ENCODE measurements at regions not wholly inside any gene's neighbourhood (a gene's known extent, or its start where the extent isn't known, plus 50 kb on each side); places are given as distances from the start of the nearest gene placed in this dataset.

DNA sequence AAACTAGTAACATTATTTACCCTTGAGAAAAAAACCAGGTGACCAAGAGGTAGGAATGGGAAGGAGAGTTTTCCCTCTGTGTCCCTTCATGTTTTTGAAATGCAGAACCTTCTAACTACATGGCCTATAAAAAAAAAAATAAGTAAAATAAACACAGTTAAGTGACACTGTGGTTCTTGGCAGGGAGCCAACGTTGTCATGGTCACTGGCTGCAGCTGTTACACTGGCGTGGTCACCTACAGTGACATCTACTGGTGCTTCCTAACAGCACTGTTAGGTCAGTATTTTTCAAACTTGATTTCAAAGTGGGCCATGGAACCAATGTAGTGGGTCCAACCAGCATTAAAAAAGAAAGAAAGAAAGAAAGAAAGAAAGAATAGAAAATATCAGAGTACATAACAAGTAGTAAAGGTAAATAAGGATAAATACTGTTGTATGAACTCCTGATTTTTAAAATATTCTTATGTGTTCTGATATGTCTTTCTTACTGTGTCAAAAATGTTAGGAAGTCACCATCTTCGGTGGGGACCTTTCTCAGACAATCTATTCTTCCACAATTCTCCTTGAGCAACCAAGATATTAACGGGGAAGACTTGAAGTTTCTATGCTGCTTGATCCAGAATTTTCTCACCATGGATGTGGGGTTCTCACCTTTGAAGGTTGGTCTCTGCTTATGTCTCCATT is 59.1 kb upstream of the PJA2 start:
- H3K4me1 ChIP-seq: peaks cover 0 to 7% (median 0%) of the 10 kb centered on the region in 4 donors
- no peak for TF ChIP-seq POLR2A (IDR thresholded peaks at IDR 0.05)
- TF ChIP-seq, protein P1, sequence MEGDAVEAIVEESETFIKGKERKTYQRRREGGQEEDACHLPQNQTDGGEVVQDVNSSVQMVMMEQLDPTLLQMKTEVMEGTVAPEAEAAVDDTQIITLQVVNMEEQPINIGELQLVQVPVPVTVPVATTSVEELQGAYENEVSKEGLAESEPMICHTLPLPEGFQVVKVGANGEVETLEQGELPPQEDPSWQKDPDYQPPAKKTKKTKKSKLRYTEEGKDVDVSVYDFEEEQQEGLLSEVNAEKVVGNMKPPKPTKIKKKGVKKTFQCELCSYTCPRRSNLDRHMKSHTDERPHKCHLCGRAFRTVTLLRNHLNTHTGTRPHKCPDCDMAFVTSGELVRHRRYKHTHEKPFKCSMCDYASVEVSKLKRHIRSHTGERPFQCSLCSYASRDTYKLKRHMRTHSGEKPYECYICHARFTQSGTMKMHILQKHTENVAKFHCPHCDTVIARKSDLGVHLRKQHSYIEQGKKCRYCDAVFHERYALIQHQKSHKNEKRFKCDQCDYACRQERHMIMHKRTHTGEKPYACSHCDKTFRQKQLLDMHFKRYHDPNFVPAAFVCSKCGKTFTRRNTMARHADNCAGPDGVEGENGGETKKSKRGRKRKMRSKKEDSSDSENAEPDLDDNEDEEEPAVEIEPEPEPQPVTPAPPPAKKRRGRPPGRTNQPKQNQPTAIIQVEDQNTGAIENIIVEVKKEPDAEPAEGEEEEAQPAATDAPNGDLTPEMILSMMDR (IDR thresholded peaks at IDR 0.05): peak in 5 of 6 experiments; percentile 26 to 90 (median 89)
- H3K4me3 ChIP-seq: no peak overlapping the region
- DNase-seq: peak; percentile 90 to 98 (median 91)
- no peaks in the 10 kb centered on the region for H3K36me3 ChIP-seq
- no peak overlapping the region for H3K27ac ChIP-seq
- no peaks in the 10 kb centered on the region for H3K9me3 ChIP-seq
- H3K27me3 ChIP-seq: no peaks in the 10 kb centered on the region

DNA sequence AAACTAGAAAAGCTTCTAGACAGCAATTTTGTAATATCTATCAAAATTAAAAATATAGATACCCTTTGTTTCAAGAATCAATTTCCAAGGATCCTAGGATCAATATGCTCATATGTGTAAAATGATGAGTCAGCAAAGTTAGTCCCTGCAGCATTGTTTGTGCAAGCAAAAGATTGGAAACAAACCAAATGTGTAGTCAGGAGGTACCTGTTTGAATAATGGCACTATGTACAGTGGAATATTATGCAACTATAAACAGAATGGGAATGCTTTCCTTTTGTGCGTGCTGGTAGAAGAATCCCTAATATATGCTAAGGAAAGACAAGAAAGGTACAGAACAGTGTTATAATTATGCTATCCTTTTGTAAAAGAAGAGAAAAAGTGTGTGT is 58.5 kb upstream of the PJA2 start:
- Histone ChIP-seq H3K4me1 (peaks cover 0 to 7% (median 0%) of the 10 kb centered on the region in 4 donors), H3K27ac (no peak overlapping the region), H3K9me3 (no peaks in the 10 kb centered on the region), H3K36me3 (no peaks in the 10 kb centered on the region), H3K4me3 (no peak overlapping the region), H3K27me3 (no peaks in the 10 kb centered on the region)
- DNase-seq: no peak
- TF ChIP-seq POLR2A (IDR thresholded peaks at IDR 0.05): no peak
- TF ChIP-seq, protein P1 (IDR thresholded peaks at IDR 0.05): no peak

DNA sequence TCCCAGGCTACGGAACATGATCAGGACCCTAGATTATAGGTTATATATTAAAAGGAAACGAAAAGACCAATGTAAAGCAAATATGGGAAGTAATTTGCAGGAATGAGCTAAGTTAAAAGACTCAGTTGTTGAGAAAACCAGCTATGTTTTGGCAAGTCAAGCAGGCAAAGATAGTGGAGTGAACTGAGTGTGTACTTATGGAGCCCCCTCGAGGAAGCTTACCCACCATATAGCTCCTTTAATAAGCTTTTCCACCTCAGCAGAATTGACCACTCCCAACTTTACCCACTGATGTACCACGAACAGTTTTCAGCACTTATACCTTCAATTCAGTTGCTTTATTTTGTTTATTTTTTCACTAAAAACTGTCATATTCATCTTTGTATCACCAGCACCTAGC is 57.3 kb upstream of the PJA2 start:
- TF ChIP-seq POLR2A (IDR thresholded peaks at IDR 0.05): no peak
- TF ChIP-seq, protein P1 (IDR thresholded peaks at IDR 0.05): no peak
- Histone ChIP-seq H3K27me3 (no peaks in the 10 kb centered on the region), H3K4me3 (no peak overlapping the region), H3K36me3 (no peaks in the 10 kb centered on the region), H3K4me1 (peaks cover 0 to 7% (median 0%) of the 10 kb centered on the region in 4 donors), H3K27ac (no peak overlapping the region), H3K9me3 (no peaks in the 10 kb centered on the region)
- no peak for DNase-seq

Data from Peyer's patch (tissue), 4 donors.